CD4-positive, alpha-beta T cell treated with Interleukin-4 for 4 hours (primary cell): ENCODE measurements at regions not wholly inside any gene's neighbourhood (a gene's known extent, or its start where the extent isn't known, plus 50 kb on each side); places are given as distances from the start of the nearest gene placed in this dataset.
"Not testable (repeated sequence)": the region's sequence is repeated elsewhere in the genome, so short reads cannot be mapped to it uniquely, and the experiment has no call there.

ENCODE experiments used
- DNase-seq: peaks from one replicate; pipeline ENCODE4 v3.0.0-alpha.2; 2020

GRCh38 chr13:97520061-97520460 is 86.1 kb downstream of the RAP2A start:
- no peak for DNase-seq

DNA sequence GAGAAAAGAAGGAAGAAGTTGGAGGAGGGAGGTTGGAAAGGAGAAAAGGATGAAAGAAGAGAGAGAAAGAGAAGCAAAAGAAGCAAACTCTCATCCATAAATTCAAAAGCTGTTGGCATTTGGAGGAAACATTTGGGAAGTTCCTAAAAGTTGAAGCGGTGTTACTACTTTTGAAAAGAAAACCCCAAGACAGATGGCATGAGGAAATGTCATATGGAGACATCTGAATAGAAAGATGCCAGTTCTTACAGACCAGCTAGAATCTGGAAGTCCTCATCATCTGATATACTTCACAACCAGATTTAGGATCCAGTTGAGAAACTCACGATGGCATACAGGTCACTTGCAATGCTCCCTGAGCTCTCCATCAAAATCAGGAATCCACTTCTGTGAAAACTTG is 86.9 kb downstream of the RAP2A start:
- DNase-seq: no peak

DNA sequence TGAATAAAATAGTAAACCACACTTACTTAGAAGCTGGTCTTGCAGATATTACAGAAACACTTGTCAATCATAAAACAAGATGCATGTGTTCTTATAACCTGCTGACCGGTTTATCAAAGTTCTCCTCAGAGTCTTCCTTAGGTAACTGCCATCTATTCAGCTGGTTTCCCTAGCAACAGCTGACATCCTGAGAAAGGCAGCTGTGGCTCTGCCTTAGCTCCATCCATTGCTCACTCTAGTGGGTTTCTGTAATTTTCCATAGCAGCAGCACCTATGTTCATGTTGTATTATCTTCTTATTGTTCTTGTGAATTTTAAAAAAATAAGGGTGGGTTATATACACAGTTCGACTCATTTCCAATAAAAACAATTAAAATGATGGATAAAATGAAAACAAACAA is 87.8 kb downstream of the RAP2A start:
- no peak for DNase-seq

DNA sequence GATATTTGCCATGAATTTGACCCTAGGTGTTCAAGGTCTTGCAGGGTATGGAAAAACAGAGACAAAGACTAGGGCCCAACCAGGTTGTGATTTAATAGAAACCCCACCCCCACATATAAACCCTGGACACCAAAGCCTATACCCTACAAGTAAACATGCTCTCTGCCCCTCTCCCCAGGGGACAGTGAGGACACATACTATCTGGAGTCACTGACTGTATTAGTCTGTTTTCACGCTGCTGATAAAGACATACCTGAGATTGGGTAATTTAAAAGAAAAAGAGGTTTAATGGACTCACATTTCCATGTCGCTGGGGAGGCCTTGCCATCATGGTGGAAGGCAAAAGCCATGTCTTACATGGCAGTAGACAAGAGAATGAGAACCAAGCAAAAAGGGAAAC is 88.3 kb downstream of the RAP2A start:
- no peak for DNase-seq

DNA sequence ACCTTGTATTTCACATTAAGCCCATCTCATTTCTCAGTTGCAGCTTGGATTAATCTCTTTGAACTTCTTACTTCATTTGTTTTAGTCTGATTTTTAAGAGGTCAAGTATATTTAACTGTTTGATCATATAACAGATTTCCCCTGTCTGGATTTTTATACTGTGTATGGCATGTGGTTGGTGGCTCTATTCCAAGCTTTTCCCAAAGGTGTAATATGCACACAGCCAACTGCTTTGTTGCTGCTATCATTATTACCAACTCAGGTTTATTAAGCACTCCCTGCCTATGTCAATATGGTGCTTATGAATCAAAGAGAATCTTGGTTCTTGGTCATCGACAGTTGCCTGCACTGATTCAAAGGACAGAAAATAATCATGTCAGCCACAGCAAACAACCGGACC is 92.6 kb downstream of the RAP2A start:
- DNase-seq: no peak

DNA sequence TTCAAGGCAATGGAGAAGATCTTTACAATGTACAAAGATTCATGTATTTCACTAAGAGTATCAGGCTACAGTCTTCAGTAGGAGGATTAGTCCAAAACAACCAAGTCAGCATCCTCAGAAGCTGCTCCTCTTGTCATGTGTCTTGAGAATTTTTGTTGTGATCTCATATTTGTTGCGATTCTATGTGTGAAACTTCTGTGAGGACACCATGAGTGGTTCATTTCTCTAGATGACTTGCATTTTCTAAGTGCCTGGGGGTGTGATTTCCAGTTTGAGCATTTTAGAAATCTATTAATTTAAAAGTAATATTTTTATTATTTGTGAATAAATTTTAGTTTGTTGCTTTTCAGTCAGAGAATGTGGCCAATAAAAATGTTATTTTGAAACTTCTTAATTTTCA is 94.5 kb downstream of the RAP2A start:
- no peak for DNase-seq

DNA sequence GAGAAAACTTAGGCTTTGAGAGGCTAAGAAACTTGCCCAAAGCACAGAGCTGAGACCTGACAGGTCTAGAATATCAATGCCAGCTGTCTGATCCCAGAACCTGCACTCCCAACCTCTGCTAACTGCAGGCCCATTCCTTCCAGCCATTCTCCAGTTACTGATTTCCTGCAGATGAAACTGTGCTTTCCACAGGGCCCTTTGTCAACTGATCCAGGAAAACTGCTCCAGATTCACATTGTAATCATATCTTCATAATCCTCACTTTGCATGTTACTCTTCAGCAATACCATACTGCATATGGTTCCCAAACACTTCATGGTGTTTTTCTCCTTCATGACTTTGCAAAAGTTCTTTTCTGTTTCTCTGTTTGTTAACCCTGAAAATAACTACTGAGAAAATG is 100.6 kb downstream of the RAP2A start:
- DNase-seq: no peak

- no peak for DNase-seq
These were observed 101.6 kb downstream of the RAP2A start for GRCh38 chr13:97535614-97536013.

DNA sequence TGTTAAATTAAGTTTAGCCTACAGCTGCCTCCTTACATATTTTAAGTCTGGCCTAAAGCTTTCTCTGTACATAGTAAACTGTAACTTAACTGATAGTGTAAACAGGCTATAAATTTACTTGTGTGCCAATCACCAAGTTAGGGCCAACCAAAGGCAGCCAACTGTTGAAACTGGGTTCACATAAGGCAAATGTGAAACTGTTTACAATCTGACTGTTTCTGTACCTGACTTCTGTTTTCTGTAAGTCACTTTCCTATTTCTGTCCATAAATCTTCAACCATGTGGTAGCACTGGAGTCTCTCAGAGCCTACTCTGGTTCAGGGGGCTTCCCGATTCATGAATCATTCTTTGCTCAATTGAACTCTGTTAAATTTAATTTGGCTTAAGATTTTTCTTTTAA is 103.1 kb downstream of the RAP2A start:
- no peak for DNase-seq

- DNase-seq: no peak
These were observed 104.2 kb downstream of the RAP2A start for GRCh38 chr13:97538203-97538602.

- no peak for DNase-seq
These were observed 106.0 kb downstream of the RAP2A start for GRCh38 chr13:97539651-97540610.

- no peak for DNase-seq
These were observed 106.7 kb downstream of the RAP2A start for GRCh38 chr13:97540696-97541095.

DNA sequence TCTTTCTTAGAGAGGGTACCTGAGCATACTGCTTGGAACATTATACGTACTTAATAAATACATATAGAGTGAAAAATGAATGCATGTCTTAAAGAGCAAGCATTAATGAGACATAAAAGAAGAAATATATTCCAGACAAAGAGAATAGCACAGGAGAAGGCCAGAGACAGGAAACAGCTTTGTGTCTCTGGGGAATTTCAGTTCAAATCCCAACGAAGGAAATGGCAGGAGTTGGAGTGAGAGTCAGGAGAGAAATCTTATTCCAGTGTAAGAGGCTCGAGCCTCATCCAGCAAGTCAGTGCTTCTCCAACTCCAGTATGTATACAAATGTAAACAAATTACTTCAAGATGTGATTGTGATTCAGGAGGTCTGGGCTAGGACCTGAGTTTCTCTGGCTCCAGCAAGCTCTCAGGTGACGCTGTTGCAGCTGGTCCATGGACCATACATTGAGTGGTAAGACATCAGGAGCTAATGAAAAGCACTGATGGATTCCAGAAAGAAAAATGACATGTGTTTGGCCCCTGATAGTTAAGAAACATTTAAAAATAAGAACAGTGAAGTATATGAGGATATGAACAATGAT is 108.2 kb downstream of the RAP2A start:
- DNase-seq: no peak

DNA sequence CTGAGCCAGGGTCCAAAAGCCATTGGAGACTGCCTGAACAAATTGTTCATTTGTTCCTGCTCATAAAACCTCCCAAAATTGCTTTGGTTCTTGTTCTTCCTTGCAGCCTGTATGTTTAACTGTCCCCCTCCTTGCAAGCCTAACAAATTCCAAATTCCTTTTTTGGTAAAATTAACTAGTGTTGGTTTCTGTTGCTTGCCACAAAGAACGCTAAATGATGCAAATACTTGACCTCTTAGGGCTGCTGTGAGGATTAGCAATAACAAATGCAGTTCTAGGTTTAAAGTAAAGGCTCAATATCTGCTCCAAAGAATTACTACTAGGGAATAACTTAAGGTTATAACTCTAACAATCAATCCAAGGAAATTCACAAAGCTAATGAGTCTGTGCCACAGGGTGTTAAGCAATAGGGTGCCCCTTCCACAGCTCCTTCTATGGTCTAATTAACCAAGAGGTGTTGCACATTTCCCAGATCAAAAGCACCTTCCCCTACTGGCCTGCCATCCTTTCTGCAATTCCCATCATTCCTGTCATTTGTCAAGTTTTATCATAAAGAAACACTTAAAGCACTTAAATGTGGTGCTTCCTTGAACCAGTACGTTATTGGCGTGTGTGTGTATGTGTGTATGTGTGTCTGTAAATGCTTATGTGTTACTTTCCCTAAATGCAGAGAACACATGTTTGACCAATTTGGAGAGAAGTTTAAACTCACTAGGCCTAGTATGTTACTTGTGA is 110.2 kb downstream of the RAP2A start:
- DNase-seq: no peak

- not testable (repeated sequence) for DNase-seq
These were observed 111.1 kb downstream of the RAP2A start for GRCh38 chr13:97544971-97545499.

DNA sequence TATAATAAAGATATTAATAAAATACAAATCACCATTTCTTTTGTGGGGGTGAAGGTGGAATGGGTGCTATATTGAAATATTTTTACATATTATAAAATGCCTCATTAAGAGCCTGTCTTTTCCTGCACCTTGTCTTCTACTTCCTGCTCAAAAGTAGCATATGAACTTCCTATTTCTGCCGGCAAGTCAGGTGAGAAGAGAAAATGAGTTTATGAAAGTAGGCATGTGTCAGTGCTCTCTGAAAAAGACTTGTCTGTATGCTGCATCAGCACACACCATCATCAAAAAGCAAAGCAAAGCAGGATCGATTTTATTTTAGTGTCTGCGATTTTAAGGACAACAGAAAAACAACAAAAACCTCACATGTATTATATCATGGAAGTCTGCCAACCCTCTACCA is 114.2 kb downstream of the RAP2A start:
- no peak for DNase-seq

GRCh38 chr13:97548711-97549110 is 114.7 kb downstream of the RAP2A start:
- DNase-seq: no peak

DNA sequence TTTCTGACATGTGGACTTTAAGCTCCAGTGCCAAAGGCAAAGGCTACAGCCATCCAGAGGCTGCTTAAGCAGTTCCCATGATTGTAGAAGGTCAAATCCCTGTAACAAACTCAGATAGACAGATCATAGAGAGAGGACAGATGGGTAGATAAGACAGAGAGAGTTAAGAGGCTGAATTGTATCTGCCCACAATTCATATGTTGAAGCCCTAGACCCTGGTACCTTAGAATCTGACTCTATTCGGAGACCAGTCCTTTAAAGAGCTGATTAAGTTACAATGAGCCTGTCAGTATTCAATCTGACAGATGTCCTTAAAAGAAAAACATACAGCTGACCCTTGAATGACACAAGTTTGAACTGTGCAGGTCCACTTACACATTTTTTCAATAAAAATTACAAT is 115.2 kb downstream of the RAP2A start:
- no peak for DNase-seq

DNA sequence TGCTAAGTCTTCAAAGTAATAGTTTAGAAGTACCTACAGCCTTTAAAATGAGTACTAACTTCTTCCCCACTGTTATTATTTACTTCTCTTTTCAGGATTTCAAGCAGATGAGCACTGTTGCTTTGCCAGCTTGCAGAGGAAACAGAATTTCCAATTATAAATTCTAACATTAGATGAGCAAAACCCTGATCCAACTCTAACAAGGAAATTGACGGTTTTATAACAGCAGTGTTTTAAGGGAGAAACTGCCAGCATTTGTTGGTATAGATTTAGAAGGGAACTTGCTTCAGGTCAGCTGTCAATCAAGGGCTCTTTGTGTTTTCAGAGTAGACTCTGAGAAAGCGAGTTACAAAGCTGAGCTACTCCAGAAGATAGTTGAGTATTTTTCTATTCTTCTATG is 120.5 kb downstream of the RAP2A start:
- DNase-seq: no peak

- DNase-seq: no peak
These were observed 121.1 kb downstream of the RAP2A start for GRCh38 chr13:97555034-97555433.

GRCh38 chr13:97559030-97559429 is 125.1 kb downstream of the RAP2A start:
- DNase-seq: no peak

- DNase-seq: no peak
These were observed 126.0 kb downstream of the RAP2A start for GRCh38 chr13:97559981-97560380.

DNA sequence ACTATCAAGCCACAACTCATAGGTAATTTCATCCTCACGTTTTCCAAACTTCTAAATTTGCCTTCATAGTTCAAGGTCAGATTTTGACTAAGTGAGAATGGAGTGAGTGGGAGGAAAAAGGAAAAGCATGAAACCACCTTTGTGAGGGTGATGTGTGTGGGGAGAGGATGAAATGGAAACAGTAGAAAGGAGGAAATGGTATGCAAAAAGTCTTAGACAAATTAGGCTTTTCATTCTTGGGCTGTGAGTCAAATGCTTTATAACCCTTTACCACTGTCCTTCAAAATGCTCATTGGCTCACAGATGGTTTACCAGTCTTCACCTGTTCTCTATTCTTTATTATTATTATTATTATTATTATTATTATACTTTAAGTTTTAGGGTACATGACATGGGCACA is 127.2 kb downstream of the RAP2A start:
- DNase-seq: no peak

DNA sequence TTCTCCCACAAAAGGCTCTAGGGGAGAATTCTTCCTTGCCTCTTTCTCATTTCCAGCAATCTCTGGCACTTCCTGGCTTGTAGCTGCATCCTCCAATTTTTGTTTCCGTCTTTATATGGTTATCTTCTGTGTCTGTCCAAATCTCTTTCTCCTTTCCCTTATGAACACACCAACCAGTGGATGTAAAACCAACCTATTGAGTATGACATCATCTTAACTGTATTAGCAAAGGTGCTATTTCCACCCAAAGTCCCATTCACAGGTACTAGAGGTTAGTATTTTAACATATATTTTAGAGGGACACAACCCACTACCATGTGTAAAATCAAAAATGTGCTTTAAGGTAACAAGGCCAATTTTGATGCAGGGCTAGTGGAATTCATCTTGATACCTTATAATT is 129.0 kb downstream of the RAP2A start:
- DNase-seq: no peak
